AG08396 (cell line): ENCODE measurements at regions not wholly inside any gene's neighbourhood (a gene's known extent, or its start where the extent isn't known, plus 50 kb on each side); places are given as distances from the start of the nearest gene placed in this dataset.

Experiments
- DNase-seq: peaks from one replicate; pipeline ENCODE4 v3.0.0; 2012; ENCODE audit warnings: low spot score, mixed read lengths

GRCh38 chr2:121164042-121164441, 121.0 kb downstream of the TFCP2L1 start:
- no peak for DNase-seq

- no peak for DNase-seq
Observed at GRCh38 chr2:121165038-121165542, 119.9 kb downstream of the TFCP2L1 start.
